HepG2 (cell line): ENCODE measurements at regions not wholly inside any gene's neighbourhood (a gene's known extent, or its start where the extent isn't known, plus 50 kb on each side); places are given as distances from the start of the nearest gene placed in this dataset.

Source experiments
- ATAC-seq: fragments of 200-7000 bp; cut with Tn5 transposase; 3 replicates; pipeline ENCODE4 v1.9.1; 2020; ENCODE audit warnings: mild to moderate bottlenecking, moderate library complexity
- BruUV-seq: library from RNA; stranded (reverse); fragments of 400-500 nt; replicated peaks from 2 replicates; lab custom pipeline; 2021; lab: Mats Ljungman, UMichigan
- CTCF ChIA-PET: fragments of 300-600 bp; formaldehyde crosslinking; extraction: SDS; loops from one replicate; lab custom pipeline; 2021; ENCODE audit warnings: low total read pairs, inconsistent platforms, low intra/inter-chr PET ratio; lab: Yijun Ruan, JAX
- POLR2A ChIA-PET: fragments of 350-600 bp; sonication (Branson Sonifier 250); formaldehyde crosslinking; loops from one replicate; lab custom pipeline; 2020; ENCODE audit warnings: antibody characterized with exemption, inconsistent platforms; lab: Yijun Ruan, JAX
- DNase-seq: peaks from one replicate; pipeline ENCODE4 v3.0.0-alpha.2; 2015; ENCODE audit warnings: low spot score
- FAIRE-seq: peaks from 3 replicates; lab custom pipeline; 2011; peaks lifted over from hg19 to GRCh38; lab: Jason Lieb, UNC
- H2AFZ ChIP-seq: one replicate; pipeline ENCODE4 v1.6.1; 2011; ENCODE audit warnings: low read length, inconsistent platforms
- H3K27ac ChIP-seq: fragments of 300-600 bp; 3 replicates; pipeline ENCODE4 v1.8.0; 2011; ENCODE audit warnings: mixed run types, mild to moderate bottlenecking, mixed read lengths, low read length, inconsistent platforms; ENCODE audit not compliant: insufficient read depth; ENCODE audit errors: extremely low read length
- H3K27me3 ChIP-seq, 2 experiments: fragments of 200-600 bp in 1 of 2; 2 replicates in 1 of 2; 3 replicates in 1 of 2; pipeline versions ENCODE4 v1.6.0 to v1.8.0; 2011; ENCODE audit warnings: low read length in 2 of 2, mild to moderate bottlenecking in 2 of 2, moderate library complexity in 2 of 2, inconsistent platforms in 1 of 2; ENCODE audit not compliant: insufficient read depth in 2 of 2, control insufficient read depth in 1 of 2
- H3K36me3 ChIP-seq, 2 experiments: fragments of 200-600 bp in 1 of 2; replicated peaks in 1 of 2; 2 replicates in 1 of 2; 3 replicates in 1 of 2; pipeline versions ENCODE4 v1.5.1 to v1.8.0; 2011; ENCODE audit warnings: low read length in 2 of 2, inconsistent platforms in 1 of 2; ENCODE audit not compliant: insufficient read depth in 2 of 2, control insufficient read depth in 1 of 2
- H3K4me1 ChIP-seq: 2 replicates; pipeline ENCODE4 v1.5.1; 2012; ENCODE audit warnings: low read length, inconsistent platforms; ENCODE audit not compliant: insufficient read depth
- H3K4me2 ChIP-seq: 2 replicates; pipeline ENCODE4 v1.6.0; 2011; ENCODE audit warnings: low read depth, low read length, inconsistent platforms
- H3K4me3 ChIP-seq, 3 experiments: fragments of 200-600 bp in 1 of 3; sonication (generic), shearing (Covaris generic) in 1 of 3; replicated peaks in 1 of 3; 2 replicates each; pipeline ENCODE4 v1.5.1; 2011 to 2016; ENCODE audit warnings: low read length in 3 of 3, inconsistent platforms in 2 of 3, low read depth in 2 of 3, mild to moderate bottlenecking in 2 of 3, control low read depth in 1 of 3, mixed read lengths in 1 of 3; ENCODE audit not compliant: insufficient read depth in 1 of 3
- H3K79me2 ChIP-seq: one replicate; pipeline ENCODE4 v1.6.1; 2011; ENCODE audit warnings: low read length, inconsistent platforms; ENCODE audit not compliant: insufficient read depth
- H3K9ac ChIP-seq: 2 replicates; pipeline ENCODE4 v1.6.0; 2011; ENCODE audit warnings: mild to moderate bottlenecking, low read depth, low read length, inconsistent platforms; ENCODE audit not compliant: insufficient read depth
- H3K9me3 ChIP-seq: 2 replicates; pipeline ENCODE4 v1.5.1; 2012; ENCODE audit warnings: mild to moderate bottlenecking, low read length
- H4K20me1 ChIP-seq: 2 replicates; pipeline ENCODE4 v1.6.0; 2011; ENCODE audit warnings: inconsistent platforms, mild to moderate bottlenecking, low read length, moderate library complexity; ENCODE audit not compliant: insufficient read depth
- CENPT ChIP-seq: sonication (generic); formaldehyde crosslinking; IDR thresholded peaks from 2 replicates; pipeline ENCODE4 v1.8.0; 2022; ENCODE audit warnings: low read depth, mild to moderate bottlenecking, moderate library complexity, missing genetic modification reagents
- CSRNP1 ChIP-seq: sonication (generic); formaldehyde crosslinking; IDR thresholded peaks from 2 replicates; pipeline ENCODE4 v1.8.1; 2023; ENCODE audit warnings: mild to moderate bottlenecking, missing genetic modification reagents
- EZH2 ChIP-seq: conservative IDR thresholded peaks from 2 replicates; pipeline ENCODE4 v1.6.1; 2012; ENCODE audit warnings: mild to moderate bottlenecking, low read depth, low read length, moderate library complexity
- IKZF1 ChIP-seq: fragments of 450-650 bp; IDR thresholded peaks from 2 replicates; pipeline ENCODE4 v1.7.1; 2016
- MYC ChIP-seq: sonication (generic); formaldehyde crosslinking; IDR thresholded peaks from 2 replicates; pipeline ENCODE4 v1.9.0; 2021; ENCODE audit warnings: missing genetic modification reagents, borderline replicate concordance
- RAD51 ChIP-seq: fragments of 450-650 bp; IDR thresholded peaks from 2 replicates; pipeline ENCODE4 v1.6.1; 2016; ENCODE audit warnings: borderline replicate concordance
- REXO4 ChIP-seq: sonication (generic); formaldehyde crosslinking; IDR thresholded peaks from 2 replicates; pipeline ENCODE4 v1.8.0; 2022; ENCODE audit warnings: missing genetic modification reagents, mild to moderate bottlenecking, borderline replicate concordance
- SRY ChIP-seq: sonication (generic); formaldehyde crosslinking; IDR thresholded peaks from 2 replicates; pipeline ENCODE4 v1.8.0; 2022; ENCODE audit warnings: mild to moderate bottlenecking, missing genetic modification reagents
- TIGD3 ChIP-seq: sonication (generic); formaldehyde crosslinking; IDR thresholded peaks from 2 replicates; pipeline ENCODE4 v1.5.1; 2020; ENCODE audit warnings: mild to moderate bottlenecking, missing genetic modification reagents, borderline replicate concordance
- ZBTB43 ChIP-seq: sonication (generic); formaldehyde crosslinking; conservative IDR thresholded peaks from 2 replicates; pipeline ENCODE4 v1.4.0; 2020; ENCODE audit warnings: missing genetic modification reagents
- ZNF510 ChIP-seq: sonication (generic); formaldehyde crosslinking; IDR thresholded peaks from 2 replicates; pipeline ENCODE4 v1.4.0; 2020; ENCODE audit warnings: low read depth, mild to moderate bottlenecking, missing genetic modification reagents
- ZNF678 ChIP-seq: sonication (generic); formaldehyde crosslinking; IDR thresholded peaks from 2 replicates; pipeline ENCODE4 v1.4.0; 2020; ENCODE audit warnings: mild to moderate bottlenecking, missing genetic modification reagents
- ZNF878 ChIP-seq: sonication (generic); formaldehyde crosslinking; IDR thresholded peaks from 2 replicates; pipeline ENCODE4 v1.8.1; 2023; ENCODE audit warnings: mild to moderate bottlenecking, missing genetic modification reagents, moderate library complexity
- WGBS: methylation state at CpG from one replicate; pipeline ENCODE4 v1.1.6; 2017; ENCODE audit warnings: low lambda C conversion rate; 5-methylcytosine and 5-hydroxymethylcytosine counted together
- in situ Hi-C: cut with HindIII; loops from 2 replicates; pipeline ENCODE4 v1.10.0; 2017; ENCODE audit warnings: low pct_unique_long_range_greater_than_20kb; ENCODE audit not compliant: extremely low pct_ligation_motif_present
- intact Hi-C: fragments of 100-400 bp; cut with micrococcal nuclease; formaldehyde crosslinking; loops from one replicate; pipeline ENCODE4 v1.10.0; 2022; ENCODE audit not compliant: unreplicated experiment
- TF ChIP-seq, protein P1 (sequence below): sonication (generic); formaldehyde crosslinking; IDR thresholded peaks from 2 replicates; pipeline ENCODE4 v1.4.0; 2020; ENCODE audit warnings: missing genetic modification reagents, borderline replicate concordance

DNA sequence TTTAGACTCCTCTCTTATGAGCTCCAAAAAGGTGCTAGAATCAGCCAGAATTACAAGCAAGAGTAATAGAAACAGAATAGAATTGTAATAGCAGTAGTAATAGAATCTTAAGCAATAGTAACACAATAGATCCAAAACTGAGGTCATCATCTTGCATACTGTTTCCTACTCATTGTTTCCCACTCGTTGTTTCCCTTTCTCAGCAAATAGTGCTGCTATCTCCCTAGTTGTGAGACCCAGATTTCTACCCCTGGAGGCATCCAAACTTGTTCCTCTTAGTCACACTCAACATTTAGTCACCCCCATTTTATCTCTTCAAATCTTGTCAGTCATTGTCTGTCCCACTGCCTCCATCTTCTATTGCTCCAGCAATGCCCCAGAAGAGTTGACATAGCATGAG is 356.9 kb upstream of the MARCKS start:
- ChIA-PET POLR2A (no interaction called here), CTCF (no interaction called here)
- H3K4me3 ChIP-seq = no peak overlapping the region
- H3K4me1 ChIP-seq = no peaks in the 10 kb centered on the region
- H3K9me3 ChIP-seq = no peaks in the 10 kb centered on the region
- H3K9ac ChIP-seq = no peak overlapping the region
- DNase-seq = no peak
- in situ Hi-C loops = no loop called here
- no peak for TF ChIP-seq CSRNP1 (CRISPR knock-in tag)
- no peak for TF ChIP-seq TIGD3
- no peak for TF ChIP-seq IKZF1
- no peak for TF ChIP-seq REXO4 (CRISPR knock-in tag)
- no peak for TF ChIP-seq MYC (CRISPR knock-in tag)
- TF ChIP-seq ZNF678 (CRISPR knock-in tag) = no peak
- TF ChIP-seq SRY = no peak
- TF ChIP-seq, protein P1, sequence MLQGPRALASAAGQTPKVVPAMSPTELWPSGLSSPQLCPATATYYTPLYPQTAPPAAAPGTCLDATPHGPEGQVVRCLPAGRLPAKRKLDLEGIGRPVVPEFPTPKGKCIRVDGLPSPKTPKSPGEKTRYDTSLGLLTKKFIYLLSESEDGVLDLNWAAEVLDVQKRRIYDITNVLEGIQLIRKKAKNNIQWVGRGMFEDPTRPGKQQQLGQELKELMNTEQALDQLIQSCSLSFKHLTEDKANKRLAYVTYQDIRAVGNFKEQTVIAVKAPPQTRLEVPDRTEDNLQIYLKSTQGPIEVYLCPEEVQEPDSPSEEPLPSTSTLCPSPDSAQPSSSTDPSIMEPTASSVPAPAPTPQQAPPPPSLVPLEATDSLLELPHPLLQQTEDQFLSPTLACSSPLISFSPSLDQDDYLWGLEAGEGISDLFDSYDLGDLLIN (CRISPR knock-in tag) = no peak
- no peak for TF ChIP-seq CENPT (CRISPR knock-in tag)
- TF ChIP-seq ZNF878 (CRISPR knock-in tag) = no peak
- TF ChIP-seq EZH2 = no peak
- TF ChIP-seq ZNF510 (CRISPR knock-in tag) = no peak
- TF ChIP-seq ZBTB43 (CRISPR knock-in tag) = no peak
- TF ChIP-seq RAD51 = no peak
- H4K20me1 ChIP-seq = no peaks in the 10 kb centered on the region
- H3K4me2 ChIP-seq = no peak overlapping the region
- FAIRE-seq = no peak
- intact Hi-C loops = no loop called here
- H3K79me2 ChIP-seq = no peaks in the 10 kb centered on the region
- 0% methylated on average over 1 of the region's 1 CpG for WGBS
- ATAC-seq = no peak
- H3K27me3 ChIP-seq = no peaks in the 10 kb centered on the region
- no TSS peak for BruUV-seq
- no peak overlapping the region for H3K27ac ChIP-seq
- H3K36me3 ChIP-seq = no peaks in the 10 kb centered on the region
- H2AFZ ChIP-seq = no peak overlapping the region
